SH-SY5Y (cell line): ENCODE measurements at regions not wholly inside any gene's neighbourhood (a gene's known extent, or its start where the extent isn't known, plus 50 kb on each side); places are given as distances from the start of the nearest gene placed in this dataset.

Experiments used
- GATA2 ChIP-seq: IDR thresholded peaks from 2 replicates; pipeline ENCODE4 v1.6.1; 2011; ENCODE audit warnings: mild to moderate bottlenecking, low read depth, low read length
- GATA3 ChIP-seq: IDR thresholded peaks from 2 replicates; pipeline ENCODE4 v1.6.1; 2011; ENCODE audit warnings: low read depth, mild to moderate bottlenecking, low read length, moderate library complexity

DNA sequence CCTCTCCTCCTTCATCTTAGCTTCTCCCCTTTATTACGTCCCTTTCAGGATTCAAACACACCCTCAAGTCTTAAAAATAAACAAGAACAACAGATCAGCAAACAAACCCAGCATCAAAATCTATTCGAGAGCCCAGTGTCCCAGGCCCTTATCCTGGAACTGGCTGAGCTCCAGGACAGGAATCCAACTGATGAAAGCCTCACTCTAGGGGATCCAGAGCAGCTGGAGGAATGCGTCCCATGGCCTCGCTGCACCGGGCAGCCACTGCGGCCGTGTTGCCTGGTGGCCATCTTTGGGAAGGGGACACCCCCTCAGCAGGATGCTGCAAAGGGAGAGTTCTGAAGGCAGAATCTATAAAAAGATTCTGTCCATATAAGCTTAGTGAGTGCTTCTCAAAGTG lies 156.5 kb upstream of the BMPER start:
- TF ChIP-seq GATA3 (no peak), GATA2 (no peak)
